GM21825 (cell line): ENCODE measurements at regions not wholly inside any gene's neighbourhood (a gene's known extent, or its start where the extent isn't known, plus 50 kb on each side); places are given as distances from the start of the nearest gene placed in this dataset.
"Not testable (repeated sequence)": the region's sequence is repeated elsewhere in the genome, so short reads cannot be mapped to it uniquely, and the experiment has no call there.

ENCODE experiments used
- ATAC-seq: cut with Tn5 transposase; IDR thresholded peaks from one replicate; pipeline ENCODE4 v1.9.1; 2021; ENCODE audit warnings: mild to moderate bottlenecking, moderate library complexity; ENCODE audit not compliant: unreplicated experiment

GRCh38 chr2:51335087-51336058 lies 303.4 kb upstream of the NRXN1 start:
- ATAC-seq, result no peak

- ATAC-seq, result no peak
Measured at GRCh38 chr2:51329512-51329911, 297.6 kb upstream of the NRXN1 start.

- ATAC-seq, result no peak
Measured at GRCh38 chr2:51324051-51324450, 292.1 kb upstream of the NRXN1 start.

- ATAC-seq, result no peak
Measured at GRCh38 chr2:51322613-51323012, 290.7 kb upstream of the NRXN1 start.

GRCh38 chr2:51304311-51304710 lies 272.4 kb upstream of the NRXN1 start:
- ATAC-seq, result no peak

- no peak for ATAC-seq
Measured at GRCh38 chr2:51301381-51301780, 269.4 kb upstream of the NRXN1 start.

GRCh38 chr2:51299370-51299769 lies 267.4 kb upstream of the NRXN1 start:
- ATAC-seq, result no peak

- no peak for ATAC-seq
Measured at GRCh38 chr2:51297488-51297887, 265.6 kb upstream of the NRXN1 start.

GRCh38 chr2:51293566-51294200 lies 261.8 kb upstream of the NRXN1 start:
- no peak for ATAC-seq

- no peak for ATAC-seq
Measured at GRCh38 chr2:51291762-51292551, 260.0 kb upstream of the NRXN1 start.

GRCh38 chr2:51290725-51291124 lies 258.8 kb upstream of the NRXN1 start:
- no peak for ATAC-seq

- no peak for ATAC-seq
Measured at GRCh38 chr2:51289045-51289444, 257.1 kb upstream of the NRXN1 start.

GRCh38 chr2:51268191-51268590 lies 236.3 kb upstream of the NRXN1 start:
- no peak for ATAC-seq

- ATAC-seq, result no peak
Measured at GRCh38 chr2:51265539-51265938, 233.6 kb upstream of the NRXN1 start.

- no peak for ATAC-seq
Measured at GRCh38 chr2:51263951-51264350, 232.0 kb upstream of the NRXN1 start.

GRCh38 chr2:51263101-51263500 lies 231.2 kb upstream of the NRXN1 start:
- ATAC-seq, result not testable (repeated sequence)

- no peak for ATAC-seq
Measured at GRCh38 chr2:51258301-51258700, 226.4 kb upstream of the NRXN1 start.

- no peak for ATAC-seq
Measured at GRCh38 chr2:51256736-51257135, 224.8 kb upstream of the NRXN1 start.

- no peak for ATAC-seq
Measured at GRCh38 chr2:51251356-51251755, 219.4 kb upstream of the NRXN1 start.

GRCh38 chr2:51247252-51247805 lies 215.4 kb upstream of the NRXN1 start:
- ATAC-seq, result no peak

GRCh38 chr2:51243892-51244535 lies 212.1 kb upstream of the NRXN1 start:
- ATAC-seq, result no peak
